ENCODE measurements at regions not wholly inside any gene's neighbourhood (a gene's known extent, or its start where the extent isn't known, plus 50 kb on each side); places are given as distances from the start of the nearest gene placed in this dataset.

GRCh38 chr9:103819936-103820335 is 274.2 kb upstream of the SMC2 start:
- no peak overlapping the region for H3K27ac ChIP-seq
- H3K27me3 ChIP-seq: no peaks in the 10 kb centered on the region
- intact Hi-C loops (cut with DNase I; ENCODE audit: low total_unique reads): no loop called here
- TF ChIP-seq, protein P1, sequence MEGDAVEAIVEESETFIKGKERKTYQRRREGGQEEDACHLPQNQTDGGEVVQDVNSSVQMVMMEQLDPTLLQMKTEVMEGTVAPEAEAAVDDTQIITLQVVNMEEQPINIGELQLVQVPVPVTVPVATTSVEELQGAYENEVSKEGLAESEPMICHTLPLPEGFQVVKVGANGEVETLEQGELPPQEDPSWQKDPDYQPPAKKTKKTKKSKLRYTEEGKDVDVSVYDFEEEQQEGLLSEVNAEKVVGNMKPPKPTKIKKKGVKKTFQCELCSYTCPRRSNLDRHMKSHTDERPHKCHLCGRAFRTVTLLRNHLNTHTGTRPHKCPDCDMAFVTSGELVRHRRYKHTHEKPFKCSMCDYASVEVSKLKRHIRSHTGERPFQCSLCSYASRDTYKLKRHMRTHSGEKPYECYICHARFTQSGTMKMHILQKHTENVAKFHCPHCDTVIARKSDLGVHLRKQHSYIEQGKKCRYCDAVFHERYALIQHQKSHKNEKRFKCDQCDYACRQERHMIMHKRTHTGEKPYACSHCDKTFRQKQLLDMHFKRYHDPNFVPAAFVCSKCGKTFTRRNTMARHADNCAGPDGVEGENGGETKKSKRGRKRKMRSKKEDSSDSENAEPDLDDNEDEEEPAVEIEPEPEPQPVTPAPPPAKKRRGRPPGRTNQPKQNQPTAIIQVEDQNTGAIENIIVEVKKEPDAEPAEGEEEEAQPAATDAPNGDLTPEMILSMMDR (IDR thresholded peaks at IDR 0.05): no peak
- no peak for TF ChIP-seq POLR2A (IDR thresholded peaks at IDR 0.05)
- no peaks in the 10 kb centered on the region for H3K36me3 ChIP-seq
- no peaks in the 10 kb centered on the region for H3K9me3 ChIP-seq
- H3K4me1 ChIP-seq: no peaks in the 10 kb centered on the region
- no peak for DNase-seq
- H3K4me3 ChIP-seq: no peak overlapping the region

DNA sequence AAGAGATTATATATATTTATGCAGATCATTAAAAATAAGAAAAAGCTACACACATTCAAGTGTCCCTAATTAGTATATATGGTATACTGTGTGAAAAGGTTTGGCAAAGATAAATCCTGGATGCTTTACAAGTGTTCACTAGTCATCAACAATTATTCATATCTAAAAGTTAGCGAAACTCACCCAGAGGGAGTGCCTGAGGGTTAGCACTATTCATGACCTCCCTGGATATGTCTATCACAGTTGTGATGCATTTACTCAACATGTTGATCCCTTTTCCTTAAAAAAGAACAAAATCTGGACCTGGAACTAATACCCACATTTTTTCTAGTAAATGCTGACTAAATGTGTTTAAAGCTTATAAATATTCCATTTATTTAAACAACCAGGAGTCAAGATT is 273.0 kb upstream of the SMC2 start:
- Histone ChIP-seq H3K9me3 (no peaks in the 10 kb centered on the region), H3K4me1 (no peaks in the 10 kb centered on the region), H3K36me3 (no peaks in the 10 kb centered on the region), H3K27ac (no peak overlapping the region), H3K27me3 (no peaks in the 10 kb centered on the region), H3K4me3 (no peak overlapping the region)
- no peak for TF ChIP-seq POLR2A (IDR thresholded peaks at IDR 0.05)
- TF ChIP-seq, protein P1 (IDR thresholded peaks at IDR 0.05): no peak
- intact Hi-C loops (cut with DNase I; ENCODE audit: low total_unique reads): no loop called here
- no peak for DNase-seq

GRCh38 chr9:103837940-103838339 is 256.2 kb upstream of the SMC2 start:
- H3K27me3 ChIP-seq: no peaks in the 10 kb centered on the region
- no peaks in the 10 kb centered on the region for H3K4me1 ChIP-seq
- intact Hi-C loops (cut with DNase I; ENCODE audit: low total_unique reads): no loop called here
- no peak for DNase-seq
- H3K36me3 ChIP-seq: no peaks in the 10 kb centered on the region
- no peak overlapping the region for H3K4me3 ChIP-seq
- H3K9me3 ChIP-seq: no peaks in the 10 kb centered on the region
- TF ChIP-seq, protein P1 (IDR thresholded peaks at IDR 0.05): no peak
- no peak for TF ChIP-seq POLR2A (IDR thresholded peaks at IDR 0.05)
- H3K27ac ChIP-seq: no peak overlapping the region

GRCh38 chr9:103839197-103839596 is 254.9 kb upstream of the SMC2 start:
- DNase-seq: no peak
- no peaks in the 10 kb centered on the region for H3K9me3 ChIP-seq
- H3K27ac ChIP-seq: no peak overlapping the region
- H3K36me3 ChIP-seq: no peaks in the 10 kb centered on the region
- no peaks in the 10 kb centered on the region for H3K4me1 ChIP-seq
- H3K4me3 ChIP-seq: no peak overlapping the region
- TF ChIP-seq POLR2A (IDR thresholded peaks at IDR 0.05): no peak
- TF ChIP-seq, protein P1 (IDR thresholded peaks at IDR 0.05): no peak
- H3K27me3 ChIP-seq: no peaks in the 10 kb centered on the region
- intact Hi-C loops (cut with DNase I; ENCODE audit: low total_unique reads): no loop called here

- Histone ChIP-seq H3K9me3 (no peaks in the 10 kb centered on the region), H3K4me1 (no peaks in the 10 kb centered on the region), H3K27me3 (no peaks in the 10 kb centered on the region), H3K36me3 (no peaks in the 10 kb centered on the region), H3K27ac (no peak overlapping the region), H3K4me3 (no peak overlapping the region)
- intact Hi-C loops (cut with DNase I; ENCODE audit: low total_unique reads): no loop called here
- no peak for TF ChIP-seq POLR2A (IDR thresholded peaks at IDR 0.05)
- TF ChIP-seq, protein P1 (IDR thresholded peaks at IDR 0.05): no peak
- DNase-seq: no peak
Observed at GRCh38 chr9:103867886-103868285, 226.2 kb upstream of the SMC2 start.
